K562 (cell line): ENCODE measurements at regions not wholly inside any gene's neighbourhood (a gene's known extent, or its start where the extent isn't known, plus 50 kb on each side); places are given as distances from the start of the nearest gene placed in this dataset.

Experiments
- ADNP ChIP-seq: fragments of 200-800 bp; sonication (Bioruptor generic); IDR thresholded peaks from 2 replicates; pipeline ENCODE4 v1.6.1; 2016; ENCODE audit warnings: missing genetic modification characterization, missing compliant biosample characterization
- DACH1 ChIP-seq: fragments of 450-650 bp; IDR thresholded peaks from 2 replicates; pipeline ENCODE4 v1.6.1; 2018; ENCODE audit not compliant: partially characterized antibody
- E2F3 ChIP-seq: fragments of 250-450 bp; sonication (Bioruptor Pico); IDR thresholded peaks from 2 replicates; pipeline ENCODE4 v1.4.0; 2020; ENCODE audit warnings: mild to moderate bottlenecking
- JUN ChIP-seq, 2 experiments: sonication (generic) in 1 of 2; formaldehyde crosslinking in 1 of 2; IDR thresholded peaks; 2 replicates each; pipeline versions ENCODE4 v1.6.1 to v1.8.0; 2012 to 2022; ENCODE audit warnings: borderline replicate concordance in 2 of 2, mild to moderate bottlenecking in 2 of 2, improper control_type of control experiment in 1 of 2, low read depth in 1 of 2, low read length in 1 of 2, missing genetic modification reagents in 1 of 2
- MEF2A ChIP-seq: IDR thresholded peaks from 2 replicates; pipeline ENCODE4 v1.6.1; 2011; ENCODE audit warnings: low read depth, mild to moderate bottlenecking, low read length, moderate library complexity; ENCODE audit not compliant: control insufficient read depth
- PTTG1 ChIP-seq: fragments of 450-650 bp; IDR thresholded peaks from 2 replicates; pipeline ENCODE4 v1.6.1; 2016; ENCODE audit warnings: low read depth, mild to moderate bottlenecking, missing genetic modification characterization, missing compliant biosample characterization
- RBM15 ChIP-seq: fragments of 200-400 bp; formaldehyde crosslinking; IDR thresholded peaks from 2 replicates; pipeline ENCODE4 v1.6.1; 2018; ENCODE audit warnings: mild to moderate bottlenecking, low read length, moderate library complexity; ENCODE audit not compliant: insufficient read depth
- SMARCA4 ChIP-seq: fragments of 450-650 bp; IDR thresholded peaks from 2 replicates; pipeline ENCODE4 v1.6.1; 2016
- ZBTB1 ChIP-seq: sonication (generic); formaldehyde crosslinking; IDR thresholded peaks from 2 replicates; pipeline ENCODE4 v1.8.1; 2023; ENCODE audit warnings: missing genetic modification reagents, low read depth, mild to moderate bottlenecking, borderline replicate concordance
- ZNF165 ChIP-seq: fragments of 250-450 bp; sonication (Bioruptor Pico); IDR thresholded peaks from 2 replicates; pipeline ENCODE4 v1.4.0; 2020; ENCODE audit warnings: borderline replicate concordance
- ZNF224 ChIP-seq: sonication (generic); formaldehyde crosslinking; IDR thresholded peaks from 2 replicates; pipeline ENCODE4 v1.8.0; 2022; ENCODE audit warnings: mild to moderate bottlenecking, missing genetic modification reagents
- TF ChIP-seq, protein P1 (sequence below): fragments of 450-650 bp; formaldehyde crosslinking; IDR thresholded peaks from 2 replicates; pipeline ENCODE4 v1.4.0; 2020; ENCODE audit warnings: mild to moderate bottlenecking, moderate library complexity
- TF ChIP-seq, protein P2 (sequence below), 2 experiments: fragments of 450-650 bp in 1 of 2; sonication (generic) in 1 of 2; formaldehyde crosslinking; conservative IDR thresholded peaks; 2 replicates each; pipeline versions ENCODE4 v1.4.0 to v1.8.1; 2020 to 2022; ENCODE audit warnings: mild to moderate bottlenecking in 1 of 2, missing genetic modification reagents in 1 of 2
- TF ChIP-seq, protein P3 (sequence below), 2 experiments: fragments of 150-350 bp in 1 of 2; IDR thresholded peaks; 2 replicates each; pipeline ENCODE4 v1.6.1; 2012 to 2016; ENCODE audit warnings: low read depth in 2 of 2, low read length in 2 of 2, mild to moderate bottlenecking in 1 of 2, moderate library complexity in 1 of 2
- TF ChIP-seq, protein P4 (sequence below), 2 experiments: fragments of 450-650 bp; conservative IDR thresholded peaks; 2 replicates each; pipeline ENCODE4 v1.6.1; 2017; ENCODE audit warnings: mild to moderate bottlenecking in 2 of 2, moderate library complexity in 2 of 2
- TF ChIP-seq, protein P5 (sequence below): sonication (generic); formaldehyde crosslinking; IDR thresholded peaks from 2 replicates; pipeline ENCODE4 v1.8.0; 2022; ENCODE audit warnings: mild to moderate bottlenecking, missing genetic modification reagents

DNA sequence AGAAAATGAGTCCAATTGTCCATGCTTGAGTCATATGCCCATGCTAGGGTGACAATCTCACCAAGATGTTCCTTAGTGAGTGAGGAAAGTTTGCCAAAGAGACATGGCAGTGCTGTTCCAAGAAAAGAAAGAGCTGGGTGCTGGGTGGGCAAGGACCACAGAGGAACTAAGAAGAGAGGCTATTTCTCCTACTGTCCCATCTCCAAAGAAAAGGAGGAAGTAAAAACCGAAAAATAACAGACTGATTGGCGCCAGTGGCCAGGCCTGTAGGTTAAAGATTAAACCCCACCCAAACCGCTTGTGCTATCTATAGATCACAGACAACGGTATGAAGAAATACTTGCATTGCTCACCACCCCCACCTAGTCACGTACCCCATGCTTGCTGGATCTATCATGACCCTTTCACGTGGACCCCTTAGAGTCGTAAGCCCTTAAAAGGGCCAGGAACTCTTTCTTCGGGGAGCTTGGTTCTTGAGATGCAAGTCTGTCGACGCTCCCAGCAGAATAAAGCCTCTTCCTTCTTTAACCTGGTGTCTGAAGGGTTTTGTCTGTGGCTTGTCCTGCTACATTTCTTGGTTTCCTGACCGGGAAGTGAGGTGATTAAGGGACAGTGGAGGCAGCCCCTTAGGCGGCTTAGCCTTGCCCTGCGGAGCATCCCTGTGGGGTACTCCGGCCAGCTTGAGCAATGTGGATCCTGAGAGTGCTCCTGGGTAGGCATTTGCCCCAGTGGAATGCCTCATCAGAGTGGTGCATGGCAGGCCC, 606.5 kb downstream of the UQCRFS1 start (continued):
- TF ChIP-seq PTTG1 (no peak; the same call in 1 of the 2 replicates), ZNF165 (CRISPR knock-in tag) (no peak), ZBTB1 (CRISPR knock-in tag) (peak; percentile 52; the same call in 1 of the 2 replicates), DACH1 (peak; percentile 79), RBM15 (no peak), ADNP (no peak), SMARCA4 (peak; percentile 96), MEF2A (peak; percentile 82), ZNF224 (CRISPR knock-in tag) (no peak), E2F3 (CRISPR knock-in tag) (no peak), JUN (IDR thresholded peaks at IDR 0.05; ENCODE audit: borderline replicate concordance, low read depth, low read length) (peak; percentile 46; the same call in 1 of the 2 replicates), JUN (CRISPR knock-in tag; IDR thresholded peaks at IDR 0.05; ENCODE audit: borderline replicate concordance) (no peak)
- TF ChIP-seq, protein P1, sequence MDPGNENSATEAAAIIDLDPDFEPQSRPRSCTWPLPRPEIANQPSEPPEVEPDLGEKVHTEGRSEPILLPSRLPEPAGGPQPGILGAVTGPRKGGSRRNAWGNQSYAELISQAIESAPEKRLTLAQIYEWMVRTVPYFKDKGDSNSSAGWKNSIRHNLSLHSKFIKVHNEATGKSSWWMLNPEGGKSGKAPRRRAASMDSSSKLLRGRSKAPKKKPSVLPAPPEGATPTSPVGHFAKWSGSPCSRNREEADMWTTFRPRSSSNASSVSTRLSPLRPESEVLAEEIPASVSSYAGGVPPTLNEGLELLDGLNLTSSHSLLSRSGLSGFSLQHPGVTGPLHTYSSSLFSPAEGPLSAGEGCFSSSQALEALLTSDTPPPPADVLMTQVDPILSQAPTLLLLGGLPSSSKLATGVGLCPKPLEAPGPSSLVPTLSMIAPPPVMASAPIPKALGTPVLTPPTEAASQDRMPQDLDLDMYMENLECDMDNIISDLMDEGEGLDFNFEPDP (CRISPR knock-in tag): no peak
- TF ChIP-seq, protein P2, sequence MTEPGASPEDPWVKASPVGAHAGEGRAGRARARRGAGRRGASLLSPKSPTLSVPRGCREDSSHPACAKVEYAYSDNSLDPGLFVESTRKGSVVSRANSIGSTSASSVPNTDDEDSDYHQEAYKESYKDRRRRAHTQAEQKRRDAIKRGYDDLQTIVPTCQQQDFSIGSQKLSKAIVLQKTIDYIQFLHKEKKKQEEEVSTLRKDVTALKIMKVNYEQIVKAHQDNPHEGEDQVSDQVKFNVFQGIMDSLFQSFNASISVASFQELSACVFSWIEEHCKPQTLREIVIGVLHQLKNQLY (CRISPR knock-in tag; conservative IDR thresholded peaks at IDR 0.05): peak in 1 of 2 experiments; percentile 84; a peak in 1 of 4 replicates
- TF ChIP-seq, protein P3, sequence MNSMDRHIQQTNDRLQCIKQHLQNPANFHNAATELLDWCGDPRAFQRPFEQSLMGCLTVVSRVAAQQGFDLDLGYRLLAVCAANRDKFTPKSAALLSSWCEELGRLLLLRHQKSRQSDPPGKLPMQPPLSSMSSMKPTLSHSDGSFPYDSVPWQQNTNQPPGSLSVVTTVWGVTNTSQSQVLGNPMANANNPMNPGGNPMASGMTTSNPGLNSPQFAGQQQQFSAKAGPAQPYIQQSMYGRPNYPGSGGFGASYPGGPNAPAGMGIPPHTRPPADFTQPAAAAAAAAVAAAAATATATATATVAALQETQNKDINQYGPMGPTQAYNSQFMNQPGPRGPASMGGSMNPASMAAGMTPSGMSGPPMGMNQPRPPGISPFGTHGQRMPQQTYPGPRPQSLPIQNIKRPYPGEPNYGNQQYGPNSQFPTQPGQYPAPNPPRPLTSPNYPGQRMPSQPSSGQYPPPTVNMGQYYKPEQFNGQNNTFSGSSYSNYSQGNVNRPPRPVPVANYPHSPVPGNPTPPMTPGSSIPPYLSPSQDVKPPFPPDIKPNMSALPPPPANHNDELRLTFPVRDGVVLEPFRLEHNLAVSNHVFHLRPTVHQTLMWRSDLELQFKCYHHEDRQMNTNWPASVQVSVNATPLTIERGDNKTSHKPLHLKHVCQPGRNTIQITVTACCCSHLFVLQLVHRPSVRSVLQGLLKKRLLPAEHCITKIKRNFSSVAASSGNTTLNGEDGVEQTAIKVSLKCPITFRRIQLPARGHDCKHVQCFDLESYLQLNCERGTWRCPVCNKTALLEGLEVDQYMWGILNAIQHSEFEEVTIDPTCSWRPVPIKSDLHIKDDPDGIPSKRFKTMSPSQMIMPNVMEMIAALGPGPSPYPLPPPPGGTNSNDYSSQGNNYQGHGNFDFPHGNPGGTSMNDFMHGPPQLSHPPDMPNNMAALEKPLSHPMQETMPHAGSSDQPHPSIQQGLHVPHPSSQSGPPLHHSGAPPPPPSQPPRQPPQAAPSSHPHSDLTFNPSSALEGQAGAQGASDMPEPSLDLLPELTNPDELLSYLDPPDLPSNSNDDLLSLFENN (IDR thresholded peaks at IDR 0.05; ENCODE audit: low read depth in 2 of 2, low read length in 2 of 2): peak in 1 of 2 experiments; percentile 99; a peak in 2 of 4 replicates
- TF ChIP-seq, protein P4, sequence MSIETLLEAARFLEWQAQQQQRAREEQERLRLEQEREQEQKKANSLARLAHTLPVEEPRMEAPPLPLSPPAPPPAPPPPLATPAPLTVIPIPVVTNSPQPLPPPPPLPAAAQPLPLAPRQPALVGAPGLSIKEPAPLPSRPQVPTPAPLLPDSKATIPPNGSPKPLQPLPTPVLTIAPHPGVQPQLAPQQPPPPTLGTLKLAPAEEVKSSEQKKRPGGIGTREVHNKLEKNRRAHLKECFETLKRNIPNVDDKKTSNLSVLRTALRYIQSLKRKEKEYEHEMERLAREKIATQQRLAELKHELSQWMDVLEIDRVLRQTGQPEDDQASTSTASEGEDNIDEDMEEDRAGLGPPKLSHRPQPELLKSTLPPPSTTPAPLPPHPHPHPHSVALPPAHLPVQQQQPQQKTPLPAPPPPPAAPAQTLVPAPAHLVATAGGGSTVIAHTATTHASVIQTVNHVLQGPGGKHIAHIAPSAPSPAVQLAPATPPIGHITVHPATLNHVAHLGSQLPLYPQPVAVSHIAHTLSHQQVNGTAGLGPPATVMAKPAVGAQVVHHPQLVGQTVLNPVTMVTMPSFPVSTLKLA (conservative IDR thresholded peaks at IDR 0.05): peak; percentile 86 to 93
- TF ChIP-seq, protein P5, sequence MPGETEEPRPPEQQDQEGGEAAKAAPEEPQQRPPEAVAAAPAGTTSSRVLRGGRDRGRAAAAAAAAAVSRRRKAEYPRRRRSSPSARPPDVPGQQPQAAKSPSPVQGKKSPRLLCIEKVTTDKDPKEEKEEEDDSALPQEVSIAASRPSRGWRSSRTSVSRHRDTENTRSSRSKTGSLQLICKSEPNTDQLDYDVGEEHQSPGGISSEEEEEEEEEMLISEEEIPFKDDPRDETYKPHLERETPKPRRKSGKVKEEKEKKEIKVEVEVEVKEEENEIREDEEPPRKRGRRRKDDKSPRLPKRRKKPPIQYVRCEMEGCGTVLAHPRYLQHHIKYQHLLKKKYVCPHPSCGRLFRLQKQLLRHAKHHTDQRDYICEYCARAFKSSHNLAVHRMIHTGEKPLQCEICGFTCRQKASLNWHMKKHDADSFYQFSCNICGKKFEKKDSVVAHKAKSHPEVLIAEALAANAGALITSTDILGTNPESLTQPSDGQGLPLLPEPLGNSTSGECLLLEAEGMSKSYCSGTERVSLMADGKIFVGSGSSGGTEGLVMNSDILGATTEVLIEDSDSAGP (CRISPR knock-in tag): peak; percentile 49; the same call in 1 of the 2 replicates
